NOMO-1 treated with DMSO at 0.1 percent for 48 hours (cell line): ENCODE measurements at regions not wholly inside any gene's neighbourhood (a gene's known extent, or its start where the extent isn't known, plus 50 kb on each side); places are given as distances from the start of the nearest gene placed in this dataset.
"Not testable (repeated sequence)": the region's sequence is repeated elsewhere in the genome, so short reads cannot be mapped to it uniquely, and the experiment has no call there.

Experiments used
- DNase-seq: peaks from one replicate; lab custom pipeline; 2025; ENCODE audit not compliant: unreplicated experiment; lab: John Stamatoyannopoulos, UW

DNA sequence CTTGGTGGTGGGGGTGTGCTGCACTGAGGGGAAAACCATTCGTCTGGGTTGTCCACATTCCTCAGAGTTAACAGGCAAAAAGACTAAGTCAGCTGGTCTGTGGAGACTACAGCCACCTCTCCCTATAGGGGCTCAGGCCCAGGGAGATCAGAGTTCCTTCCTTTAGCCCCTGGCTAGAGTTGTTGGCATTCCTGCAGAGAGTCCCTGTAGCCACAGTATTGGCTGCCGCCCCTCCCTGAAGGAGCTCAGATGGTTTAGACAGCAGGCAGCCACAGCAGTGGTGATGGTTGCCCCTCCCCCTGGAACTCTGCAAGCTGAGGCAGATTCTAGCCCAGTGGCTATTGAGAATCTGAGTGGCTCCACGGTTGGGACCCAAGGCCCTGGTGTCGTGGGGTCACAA, 1072.5 kb upstream of the ATXN7L3B start:
- no peak for DNase-seq

DNA sequence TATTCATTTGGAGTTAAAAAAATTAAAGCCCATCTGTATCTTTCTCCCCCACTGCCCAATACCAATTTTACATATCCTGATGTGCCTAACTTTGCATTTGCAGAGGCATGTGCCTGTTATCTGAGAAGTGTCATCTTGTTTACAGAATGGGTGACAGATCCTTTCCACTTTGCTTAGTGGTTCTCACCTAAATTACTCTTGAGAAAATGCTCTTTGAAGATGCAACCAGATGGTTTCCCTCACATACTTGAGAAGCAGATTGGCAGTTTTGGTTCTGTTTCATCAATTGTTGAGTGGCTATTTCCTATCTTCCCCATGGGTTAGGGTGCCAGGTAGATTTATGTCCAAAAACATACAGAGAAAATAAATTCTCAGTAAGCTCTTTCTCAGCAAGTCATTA, 1051.4 kb upstream of the ATXN7L3B start:
- no peak for DNase-seq

DNA sequence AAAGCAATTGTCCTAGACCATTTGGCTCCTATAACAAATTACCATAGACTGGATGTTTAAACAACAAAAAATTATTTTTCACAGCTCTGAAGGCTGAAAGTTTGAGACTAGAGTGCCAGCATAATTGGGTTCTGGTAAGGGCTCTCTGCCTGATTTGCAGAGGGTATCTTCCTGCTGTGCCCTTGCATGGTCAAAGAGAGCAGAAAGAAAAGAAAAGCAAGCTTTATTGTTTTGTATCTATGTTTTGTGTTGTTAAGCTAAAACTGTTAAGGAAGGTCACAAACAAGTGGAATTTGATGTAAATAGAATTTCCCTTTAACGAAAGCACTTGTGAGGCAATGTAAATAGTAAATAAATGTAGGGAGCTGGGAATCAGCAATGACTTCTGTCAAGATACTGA, 1031.0 kb upstream of the ATXN7L3B start:
- DNase-seq = no peak

DNA sequence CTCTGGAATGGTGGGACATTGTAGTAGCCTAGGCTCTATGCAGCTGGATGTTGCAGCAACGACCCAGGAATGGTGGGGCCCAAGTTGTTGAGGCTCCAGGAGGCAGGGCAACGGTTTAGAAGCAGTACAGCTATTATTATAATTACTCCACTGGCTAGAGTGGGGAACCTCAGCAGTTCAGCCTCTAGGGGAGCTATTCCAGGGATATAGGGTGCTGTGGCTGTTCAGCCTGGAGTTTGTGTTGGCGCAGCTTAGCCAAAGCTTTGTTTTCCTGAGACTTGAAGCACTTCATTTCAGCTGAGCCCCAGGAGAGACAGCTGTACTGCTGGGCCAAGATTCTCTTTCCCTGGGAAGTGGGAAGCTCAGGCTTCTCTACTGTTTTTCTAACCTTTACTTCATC, 1023.0 kb upstream of the ATXN7L3B start:
- no peak for DNase-seq

DNA sequence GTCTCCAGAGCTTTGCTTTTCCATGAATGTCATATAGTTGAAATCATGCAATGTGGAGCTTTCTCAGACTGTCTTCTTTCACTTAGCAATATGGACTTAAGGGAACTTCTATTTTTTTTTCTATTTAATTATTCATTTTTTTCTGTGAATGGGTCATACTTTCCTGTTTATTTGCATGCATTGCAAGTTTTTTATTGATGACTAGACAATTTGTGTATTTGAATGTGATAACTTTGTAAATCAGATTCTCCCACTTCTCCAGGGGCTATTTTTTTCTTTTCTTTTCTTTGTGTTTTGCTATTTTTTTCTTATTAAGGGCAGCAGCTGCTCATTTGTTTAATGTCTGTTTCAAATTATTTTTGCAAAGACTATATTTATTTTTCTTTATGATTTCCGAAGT, 1019.8 kb upstream of the ATXN7L3B start:
- DNase-seq = no peak

DNA sequence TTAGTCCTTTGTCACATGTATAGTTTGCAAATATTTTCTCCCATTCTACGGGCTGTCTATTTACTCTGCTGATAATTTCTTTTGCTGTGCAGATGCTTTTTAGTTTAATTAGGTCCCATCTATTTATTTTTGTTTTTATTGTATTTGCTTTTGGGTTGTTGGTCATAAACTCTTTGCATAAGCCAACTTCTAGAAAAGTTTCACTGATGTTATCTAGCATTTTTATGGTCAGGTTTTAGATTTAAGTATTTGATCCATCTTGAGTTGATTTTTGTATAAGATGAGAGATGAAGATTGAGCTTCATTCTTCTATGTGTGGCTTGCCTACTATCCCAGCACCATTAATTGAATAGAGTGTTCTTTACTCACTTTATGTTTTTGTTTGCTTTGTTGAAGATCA, 1008.4 kb upstream of the ATXN7L3B start:
- DNase-seq = no peak

DNA sequence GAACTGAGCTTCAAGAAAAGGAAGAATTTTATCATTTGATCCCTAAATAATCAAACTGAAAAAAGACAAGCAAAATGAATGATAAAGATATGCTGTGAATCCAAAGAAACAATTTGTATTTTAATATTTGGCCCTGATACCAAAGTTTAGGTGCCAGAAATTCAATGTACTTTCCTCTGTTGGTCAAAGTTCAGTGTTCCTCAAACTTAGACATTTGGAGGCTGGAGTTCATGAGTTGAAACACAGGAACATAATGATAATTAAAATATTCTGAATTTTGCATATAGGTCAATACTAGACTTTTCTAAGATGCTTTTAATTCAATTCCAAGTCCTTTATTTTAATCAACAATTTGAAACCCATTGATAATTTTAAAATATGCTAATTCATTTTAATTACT, 1007.7 kb upstream of the ATXN7L3B start:
- no peak for DNase-seq

DNA sequence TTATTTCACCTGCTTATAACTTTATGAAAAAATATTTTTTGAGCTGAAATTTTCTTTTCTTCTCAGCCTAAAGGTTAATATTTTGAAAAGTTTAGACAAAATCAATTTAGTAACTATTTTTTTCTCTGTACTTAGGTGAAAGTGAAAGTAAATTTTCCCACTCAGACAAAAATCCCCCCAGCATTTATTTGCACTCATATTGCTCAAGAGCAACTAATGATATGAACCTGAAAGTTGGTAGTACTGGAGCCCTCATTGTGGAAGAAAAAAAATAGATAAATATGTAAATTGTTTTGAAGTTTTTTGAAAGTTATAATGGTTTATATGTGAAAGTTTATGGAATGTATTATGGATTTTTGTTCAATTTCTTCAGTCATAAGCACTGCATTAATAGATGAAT, 1005.9 kb upstream of the ATXN7L3B start:
- DNase-seq = no peak

DNA sequence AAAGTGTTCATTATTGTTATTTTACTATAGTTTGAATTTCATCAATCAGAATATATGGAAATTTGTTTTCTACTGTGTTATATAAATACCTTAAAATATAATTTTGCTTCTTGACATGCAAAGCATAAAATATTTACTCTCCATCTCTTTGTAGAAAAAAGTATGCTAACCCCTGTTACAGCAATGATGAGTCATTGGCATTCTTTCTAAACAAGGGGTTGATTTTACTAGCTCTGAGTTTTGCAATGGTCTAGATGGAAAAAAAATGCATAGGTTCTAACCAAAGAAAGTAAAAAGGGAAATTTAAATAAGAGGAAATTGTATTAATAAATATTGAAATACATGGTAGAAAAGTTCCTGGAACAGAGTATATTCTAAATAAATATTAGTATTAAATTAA, 990.2 kb upstream of the ATXN7L3B start:
- no peak for DNase-seq

DNA sequence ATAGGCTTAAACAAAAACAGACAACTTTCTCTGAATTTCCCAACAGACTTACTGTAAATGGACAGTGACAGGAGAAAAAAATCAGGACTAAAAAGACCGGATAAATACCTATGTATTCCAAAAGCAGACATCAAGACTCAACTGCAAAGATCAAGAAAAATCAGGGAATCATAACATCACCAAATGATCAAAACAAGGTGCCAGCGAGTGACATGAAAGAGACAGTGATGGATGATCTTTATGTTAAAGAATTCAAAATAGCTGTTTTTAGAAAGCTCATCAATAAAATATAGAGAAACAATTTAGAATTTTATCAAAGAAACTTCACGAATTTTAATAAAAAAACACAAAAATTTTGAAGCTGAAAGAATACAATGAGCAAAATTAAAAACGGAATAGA, 952.5 kb upstream of the ATXN7L3B start:
- DNase-seq = no peak

DNA sequence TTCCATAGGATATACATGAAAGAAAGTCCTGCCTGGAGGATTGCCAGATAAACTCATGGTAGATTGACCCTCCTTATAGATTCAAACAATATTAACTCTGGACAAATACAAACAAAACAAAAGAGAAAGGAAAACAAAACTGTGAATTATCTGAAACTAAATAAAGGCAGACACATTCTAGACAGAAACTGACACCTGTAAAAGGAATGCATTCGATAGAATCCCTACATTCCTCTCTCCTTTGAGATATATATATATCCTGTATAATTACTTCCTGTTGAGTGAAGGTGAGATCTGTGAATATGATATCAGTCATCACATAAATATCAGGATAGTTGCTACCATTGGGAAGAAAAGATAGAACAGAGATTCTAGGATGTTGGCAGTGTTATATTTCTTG, 948.4 kb upstream of the ATXN7L3B start:
- no peak for DNase-seq

DNA sequence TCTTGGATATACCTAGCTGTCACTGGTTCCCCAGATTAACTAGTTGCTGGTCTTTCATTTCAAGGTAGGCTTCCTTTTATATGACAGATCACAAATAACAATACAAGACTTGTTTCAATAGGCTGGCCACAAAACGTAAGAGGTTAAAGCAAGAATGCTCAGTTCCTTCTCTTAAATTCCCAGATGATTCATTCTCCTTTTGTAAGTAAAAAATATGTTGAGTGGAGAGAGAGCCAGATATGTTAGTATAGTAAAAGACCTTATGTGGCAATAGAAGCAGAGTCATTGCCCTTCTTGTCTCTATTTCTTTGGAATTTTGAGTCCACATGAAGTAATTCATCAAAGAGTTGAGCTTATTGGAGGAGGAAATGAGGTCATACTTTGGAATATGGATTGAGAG, 939.0 kb upstream of the ATXN7L3B start:
- no peak for DNase-seq

DNA sequence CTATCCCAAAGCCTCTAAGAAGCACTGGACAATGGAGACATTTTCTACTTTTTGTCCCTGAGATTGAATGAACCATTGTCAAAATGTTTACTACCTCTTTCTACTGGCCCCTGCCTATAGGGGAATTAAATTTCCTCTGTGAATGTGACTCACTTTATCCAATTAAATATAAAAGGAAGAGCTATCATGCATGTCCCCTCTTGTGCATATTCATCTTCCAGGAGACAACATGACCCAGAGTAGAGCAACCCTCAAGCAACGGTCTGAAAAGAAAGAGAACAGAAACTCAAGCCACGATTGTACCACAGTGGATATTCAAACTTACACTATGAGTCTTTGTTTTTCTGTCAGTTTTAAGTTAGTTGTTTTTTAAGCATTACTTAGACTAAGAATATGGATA, 938.4 kb upstream of the ATXN7L3B start:
- no peak for DNase-seq

DNA sequence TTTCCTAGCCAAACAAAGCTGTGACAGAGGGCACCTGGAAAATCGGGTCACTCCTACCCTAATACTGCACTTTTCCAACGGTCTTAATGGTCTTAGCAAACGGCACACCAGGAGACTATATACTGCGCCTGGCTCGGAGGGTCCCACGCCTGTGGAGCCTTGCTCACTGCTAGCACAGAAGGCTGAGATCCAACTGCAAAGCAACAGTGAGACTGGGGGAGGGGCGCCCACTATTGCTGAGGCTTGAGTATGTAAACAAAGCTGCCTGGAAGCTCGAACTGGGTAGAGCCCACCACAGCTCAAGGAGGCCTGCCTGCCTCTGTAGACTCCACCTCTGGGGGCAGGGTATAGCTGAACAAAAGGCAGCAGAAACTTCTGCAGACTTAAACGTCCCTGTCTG, 931.7 kb upstream of the ATXN7L3B start:
- not testable (repeated sequence) for DNase-seq

DNA sequence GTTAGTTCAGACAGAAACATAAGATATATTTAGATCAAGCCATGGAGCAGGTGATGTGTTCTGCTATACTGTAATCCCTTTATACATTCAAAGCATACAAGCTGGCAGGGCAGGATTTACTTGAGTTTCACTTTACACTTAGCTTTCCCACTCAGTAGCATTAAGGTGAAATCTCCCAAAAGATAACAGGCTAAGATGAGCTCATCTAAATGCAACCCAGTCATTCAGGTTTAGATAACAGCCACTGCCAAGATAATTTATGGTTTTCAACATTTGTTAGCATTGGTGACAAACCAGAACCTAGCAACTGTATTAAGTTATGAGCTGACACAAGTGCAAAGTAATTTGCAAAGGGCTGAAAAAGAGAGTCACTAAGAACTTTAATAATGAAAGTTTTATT, 925.1 kb upstream of the ATXN7L3B start:
- no peak for DNase-seq

DNA sequence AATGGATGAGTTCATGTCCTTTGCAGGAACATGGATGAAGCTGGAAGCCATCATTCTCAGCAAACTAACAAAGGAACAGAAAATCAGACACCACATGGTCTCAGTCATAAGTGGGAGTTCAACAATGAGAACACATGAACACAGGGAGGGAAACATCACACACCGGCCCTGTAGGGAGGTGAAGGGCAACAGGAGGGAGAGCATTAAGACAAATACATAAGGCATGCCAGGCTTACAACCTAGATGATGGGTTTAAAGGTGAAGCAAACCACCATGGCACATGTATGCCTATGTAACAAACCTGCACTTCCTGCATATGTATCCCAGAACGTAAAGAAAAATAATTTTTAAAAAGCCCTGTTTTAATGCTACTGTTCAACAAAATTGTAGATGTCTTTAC, 914.2 kb upstream of the ATXN7L3B start:
- no peak for DNase-seq

DNA sequence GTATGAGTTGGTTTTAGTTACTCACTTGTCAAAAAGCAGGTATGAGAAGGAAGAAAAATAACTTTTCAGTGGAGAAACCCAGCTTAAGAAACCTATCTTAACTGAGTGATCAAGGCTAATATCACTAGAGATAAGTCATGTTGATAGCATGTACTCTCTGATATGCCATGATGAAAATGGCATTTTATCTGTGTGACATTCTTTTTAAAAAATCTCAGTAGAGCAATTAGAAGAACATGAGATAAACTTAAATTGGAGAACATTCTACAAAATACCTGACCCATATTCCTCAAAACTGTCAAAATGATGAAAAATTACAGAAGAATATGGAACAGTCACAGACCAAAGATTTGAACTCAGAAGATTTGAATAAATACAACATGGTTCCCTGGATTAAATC, 912.4 kb upstream of the ATXN7L3B start:
- no peak for DNase-seq

DNA sequence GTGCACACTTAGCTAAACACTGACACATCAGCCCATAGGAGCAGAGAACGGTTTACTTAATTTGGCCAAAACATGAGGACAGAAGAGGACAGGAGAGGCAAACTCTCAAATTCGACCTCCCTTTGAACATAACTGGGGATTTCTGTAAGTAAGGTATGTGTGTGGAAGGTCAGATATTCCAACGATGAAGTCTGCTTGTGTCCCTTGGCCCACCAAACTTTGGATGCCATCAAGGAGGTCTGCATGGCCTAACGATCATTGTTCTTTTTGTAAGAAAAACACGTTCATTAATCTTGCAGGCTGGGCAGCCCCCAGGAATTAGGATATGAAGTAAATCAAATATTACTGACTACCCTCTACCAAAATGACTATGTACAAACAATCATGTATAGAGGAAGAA, 908.5 kb upstream of the ATXN7L3B start:
- DNase-seq = no peak

DNA sequence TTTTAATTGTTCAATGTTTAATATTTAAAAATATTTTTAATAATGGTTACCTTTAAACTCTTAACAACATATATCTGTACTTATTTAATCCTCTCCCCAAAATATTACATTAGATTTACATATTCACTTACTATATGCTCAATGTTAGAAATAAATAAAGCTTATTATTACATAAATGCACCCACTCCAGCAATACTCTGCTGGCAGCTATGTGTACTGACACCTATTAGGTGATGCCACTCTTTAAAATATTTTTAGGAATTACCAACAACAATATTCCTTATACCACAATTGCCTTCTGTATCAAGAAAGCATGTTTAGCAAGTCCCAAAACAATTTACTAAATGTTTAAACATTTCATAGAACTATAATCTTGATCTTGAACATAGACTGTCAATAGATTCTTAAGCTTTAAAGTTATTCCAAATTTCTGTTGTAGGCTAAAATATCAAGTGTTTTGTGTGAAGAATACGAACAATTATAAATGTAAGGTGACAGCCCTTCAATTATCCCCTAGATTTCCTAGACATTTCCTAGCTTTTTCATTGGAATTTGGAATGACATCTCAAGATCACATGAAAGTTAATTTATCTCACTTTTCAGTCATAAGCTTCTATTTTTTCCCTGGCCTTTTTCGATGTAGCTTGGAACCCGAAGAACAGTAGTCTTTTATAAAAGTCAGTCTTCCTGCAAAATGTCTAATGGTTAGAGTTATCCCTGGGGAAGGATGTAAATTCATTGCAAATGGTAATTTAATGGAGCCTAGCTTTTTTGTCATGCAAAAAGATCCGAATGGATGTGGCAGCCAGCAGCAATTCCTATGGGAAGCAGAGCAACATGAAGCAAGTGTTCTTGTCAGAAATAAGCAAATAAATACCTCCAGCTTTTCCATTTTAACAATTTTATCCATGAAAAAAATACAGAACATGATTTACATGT, 907.5 kb upstream of the ATXN7L3B start:
- DNase-seq = no peak

DNA sequence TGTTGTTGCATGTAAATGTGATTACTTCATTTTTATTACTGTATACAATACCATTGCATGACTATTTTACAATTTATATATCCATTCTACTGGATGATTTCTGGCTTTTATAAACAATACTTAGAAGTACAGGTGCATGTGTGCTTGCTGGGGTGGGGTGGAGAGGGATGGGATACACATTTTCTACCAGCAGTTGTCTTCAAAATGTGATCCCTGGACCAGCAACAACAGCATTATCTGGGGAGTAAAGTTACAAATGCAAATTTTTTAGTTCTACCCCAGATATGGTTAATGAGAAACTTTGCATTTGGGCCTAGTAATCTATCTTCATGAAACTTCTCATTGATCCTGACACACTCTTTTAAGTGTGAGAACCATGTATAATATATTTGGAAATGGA, 905.4 kb upstream of the ATXN7L3B start:
- DNase-seq = no peak

DNA sequence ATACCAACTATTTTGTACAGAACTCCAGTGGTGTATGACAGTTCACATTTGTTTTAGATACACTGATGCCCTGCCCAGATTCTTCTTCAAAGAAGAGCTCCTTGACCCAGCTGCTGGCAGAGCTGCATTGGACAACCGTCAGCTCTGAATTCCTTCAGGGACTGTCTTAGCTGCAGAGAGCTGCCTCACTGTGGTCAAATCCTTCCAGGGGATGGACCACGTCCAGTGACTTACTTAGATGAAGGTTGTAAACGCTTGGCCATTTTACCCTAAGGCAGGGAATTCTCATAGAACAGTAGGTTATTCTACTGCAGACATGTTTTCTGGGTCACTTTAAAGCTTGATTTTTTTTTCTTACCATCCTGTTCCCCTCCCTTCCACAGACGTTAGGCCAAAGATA, 905.0 kb upstream of the ATXN7L3B start:
- no peak for DNase-seq

DNA sequence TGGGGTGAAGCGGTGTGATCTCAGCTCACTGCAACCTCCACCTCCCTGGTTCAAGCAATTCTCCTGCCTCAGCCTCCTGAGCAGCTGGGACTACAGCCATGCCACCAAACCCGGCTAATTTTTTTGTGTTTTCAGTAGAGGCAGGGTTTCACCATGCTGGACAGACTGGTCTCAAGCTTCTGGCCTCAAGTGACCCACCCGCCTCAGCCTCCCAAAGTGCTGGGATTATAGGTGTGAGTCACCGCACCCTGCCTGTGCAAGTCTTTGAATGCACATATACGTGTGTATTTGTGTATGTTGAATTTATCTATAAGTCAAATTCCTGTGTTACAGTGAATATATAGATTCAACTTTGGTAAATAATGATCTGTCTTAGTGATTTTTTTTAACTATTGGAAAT, 898.2 kb upstream of the ATXN7L3B start:
- DNase-seq = not testable (repeated sequence)

DNA sequence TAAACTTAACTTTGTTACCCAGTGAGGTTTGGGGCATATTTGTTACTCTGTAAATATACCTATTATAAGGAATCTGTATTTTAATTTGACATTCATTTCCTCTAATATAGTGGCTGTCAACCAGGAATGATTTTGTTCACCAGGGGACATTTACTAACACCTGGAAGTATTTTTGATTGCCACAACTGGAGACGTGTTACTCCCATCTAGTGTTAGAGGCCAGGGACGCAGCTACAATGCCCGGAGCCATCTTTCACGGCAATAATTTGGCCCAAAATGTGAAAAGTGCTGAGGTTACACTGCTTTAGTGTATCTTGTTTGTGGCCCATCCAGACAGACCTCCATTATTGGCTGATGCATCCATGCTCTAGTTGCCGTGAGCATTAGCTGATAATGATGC, 881.3 kb upstream of the ATXN7L3B start:
- DNase-seq = no peak
